MM.1S (cell line): ENCODE measurements at regions not wholly inside any gene's neighbourhood (a gene's known extent, or its start where the extent isn't known, plus 50 kb on each side); places are given as distances from the start of the nearest gene placed in this dataset.

Experiments used
- DNase-seq: peaks from one replicate; pipeline ENCODE4 v3.0.0-alpha.2; 2015
- H2AFZ ChIP-seq: fragments of 300-600 bp; sonication (generic); 2 replicates; pipeline ENCODE4 v1.6.0; 2016; ENCODE audit warnings: antibody characterized with exemption, low read length
- H3F3A ChIP-seq: fragments of 300-600 bp; sonication (generic); 2 replicates; pipeline ENCODE4 v1.6.1; 2016; ENCODE audit warnings: mild to moderate bottlenecking, antibody characterized with exemption, low read length, moderate library complexity, mixed read lengths; ENCODE audit not compliant: insufficient read depth
- H3K27ac ChIP-seq: fragments of 300-600 bp; sonication (generic); 2 replicates; pipeline ENCODE4 v1.5.1; 2016; ENCODE audit warnings: mild to moderate bottlenecking, low read length
- H3K27me3 ChIP-seq: fragments of 300-600 bp; sonication (generic); replicated peaks from 2 replicates; pipeline ENCODE4 v1.6.0; 2016; ENCODE audit warnings: low read length; ENCODE audit not compliant: insufficient read depth
- H3K36me3 ChIP-seq: fragments of 300-600 bp; sonication (generic); replicated peaks from 2 replicates; pipeline ENCODE4 v1.6.1; 2016; ENCODE audit warnings: mild to moderate bottlenecking, low read length, mixed read lengths; ENCODE audit not compliant: insufficient read depth
- H3K4me1 ChIP-seq: fragments of 300-600 bp; sonication (generic); 2 replicates; pipeline ENCODE4 v1.6.1; 2016; ENCODE audit warnings: low read length, mixed read lengths
- H3K4me2 ChIP-seq: fragments of 300-600 bp; sonication (generic); 2 replicates; pipeline ENCODE4 v1.6.0; 2016; ENCODE audit warnings: low read depth, low read length
- H3K4me3 ChIP-seq: fragments of 300-600 bp; sonication (generic); 2 replicates; pipeline ENCODE4 v1.5.1; 2016; ENCODE audit warnings: low read length, mixed read lengths
- H3K79me2 ChIP-seq: fragments of 300-600 bp; sonication (generic); 2 replicates; pipeline ENCODE4 v1.6.1; 2016; ENCODE audit warnings: mixed run types, low read length, mixed read lengths
- H3K9ac ChIP-seq: fragments of 300-600 bp; sonication (generic); 2 replicates; pipeline ENCODE4 v1.6.1; 2016; ENCODE audit warnings: low read length, mixed read lengths
- H3K9me2 ChIP-seq: fragments of 300-600 bp; sonication (generic); replicated peaks from 2 replicates; pipeline ENCODE4 v1.6.1; 2016; ENCODE audit warnings: mild to moderate bottlenecking, low read length, mixed read lengths; ENCODE audit not compliant: insufficient read depth
- H3K9me3 ChIP-seq: fragments of 300-600 bp; sonication (generic); replicated peaks from 2 replicates; pipeline ENCODE4 v1.6.1; 2016; ENCODE audit warnings: mild to moderate bottlenecking, low read length, mixed read lengths; ENCODE audit not compliant: insufficient read depth
- H4K20me1 ChIP-seq: fragments of 300-600 bp; sonication (generic); 2 replicates; pipeline ENCODE4 v1.6.1; 2016; ENCODE audit warnings: mild to moderate bottlenecking, low read length, moderate library complexity, mixed read lengths; ENCODE audit not compliant: insufficient read depth
- EZH2 ChIP-seq: fragments of 300-600 bp; sonication (generic); optimal IDR thresholded peaks from 2 replicates; pipeline ENCODE3; 2017; ENCODE audit warnings: low read depth, mild to moderate bottlenecking, antibody characterized with exemption, low read length, mixed read lengths
- EZH2phosphoT487 ChIP-seq: fragments of 300-600 bp; sonication (generic); IDR thresholded peaks from 2 replicates; pipeline ENCODE4 v1.6.1; 2018; ENCODE audit warnings: antibody characterized with exemption, low read length
- TF ChIP-seq, protein P1 (sequence below): fragments of 300-600 bp; sonication (generic); IDR thresholded peaks from 2 replicates; pipeline ENCODE4 v1.5.1; 2016; ENCODE audit warnings: antibody characterized with exemption, low read length, mixed read lengths

DNA sequence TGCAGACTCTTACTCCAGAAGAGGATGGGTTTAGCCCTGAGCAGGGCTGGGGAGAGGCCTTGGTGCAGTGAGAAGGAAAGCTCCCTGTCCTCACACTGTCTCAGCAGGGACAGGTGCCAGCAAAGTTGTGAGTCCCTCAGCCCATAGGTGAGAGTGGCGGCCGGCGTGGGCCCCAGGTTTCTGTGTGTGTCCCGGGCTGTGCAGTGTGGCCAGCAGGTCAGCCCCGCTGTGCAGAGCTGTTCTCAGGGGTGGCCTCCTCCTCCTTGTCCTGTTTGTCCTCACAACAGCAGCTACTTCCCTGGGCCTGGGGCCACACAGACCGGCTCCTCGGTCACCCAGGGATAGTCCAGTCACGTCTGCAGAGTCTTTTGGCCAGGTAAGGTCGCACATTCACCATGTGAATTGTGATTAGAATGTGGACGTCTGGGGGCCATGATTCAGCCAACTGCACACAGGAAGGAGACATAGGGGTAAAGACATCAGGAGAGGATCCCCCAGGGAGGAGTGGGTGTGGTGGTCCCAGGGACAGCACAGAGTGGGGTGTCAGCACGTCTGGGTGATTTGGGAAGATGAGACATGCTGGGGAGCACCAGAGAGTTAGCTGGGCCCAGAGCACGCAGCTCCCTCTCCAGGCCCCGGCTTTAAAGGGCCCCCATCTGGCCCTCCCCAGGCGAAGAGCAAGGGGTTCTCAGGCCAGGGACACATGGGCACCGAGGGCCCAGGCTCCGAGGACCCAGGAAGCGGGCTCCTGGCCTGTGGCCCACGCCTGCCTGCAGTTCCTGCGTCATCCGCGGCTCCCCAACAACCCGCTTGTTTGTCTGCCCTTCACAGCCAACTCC is 81.6 kb downstream of the MYEOV start:
- Histone ChIP-seq H4K20me1 (no peaks in the 10 kb centered on the region), H3K79me2 (no peaks in the 10 kb centered on the region), H3K4me2 (no peak overlapping the region), H3K4me3 (no peak overlapping the region), H3K9me2 (no peaks in the 10 kb centered on the region), H3K27ac (no peak overlapping the region), H3K9ac (no peak overlapping the region), H3K9me3 (no peaks in the 10 kb centered on the region), H3K27me3 (no peaks in the 10 kb centered on the region), H2AFZ (no peak overlapping the region), H3F3A (no peaks in the 10 kb centered on the region), H3K36me3 (no peaks in the 10 kb centered on the region), H3K4me1 (no peaks in the 10 kb centered on the region)
- TF ChIP-seq EZH2 (no peak), EZH2phosphoT487 (no peak)
- TF ChIP-seq, protein P1, sequence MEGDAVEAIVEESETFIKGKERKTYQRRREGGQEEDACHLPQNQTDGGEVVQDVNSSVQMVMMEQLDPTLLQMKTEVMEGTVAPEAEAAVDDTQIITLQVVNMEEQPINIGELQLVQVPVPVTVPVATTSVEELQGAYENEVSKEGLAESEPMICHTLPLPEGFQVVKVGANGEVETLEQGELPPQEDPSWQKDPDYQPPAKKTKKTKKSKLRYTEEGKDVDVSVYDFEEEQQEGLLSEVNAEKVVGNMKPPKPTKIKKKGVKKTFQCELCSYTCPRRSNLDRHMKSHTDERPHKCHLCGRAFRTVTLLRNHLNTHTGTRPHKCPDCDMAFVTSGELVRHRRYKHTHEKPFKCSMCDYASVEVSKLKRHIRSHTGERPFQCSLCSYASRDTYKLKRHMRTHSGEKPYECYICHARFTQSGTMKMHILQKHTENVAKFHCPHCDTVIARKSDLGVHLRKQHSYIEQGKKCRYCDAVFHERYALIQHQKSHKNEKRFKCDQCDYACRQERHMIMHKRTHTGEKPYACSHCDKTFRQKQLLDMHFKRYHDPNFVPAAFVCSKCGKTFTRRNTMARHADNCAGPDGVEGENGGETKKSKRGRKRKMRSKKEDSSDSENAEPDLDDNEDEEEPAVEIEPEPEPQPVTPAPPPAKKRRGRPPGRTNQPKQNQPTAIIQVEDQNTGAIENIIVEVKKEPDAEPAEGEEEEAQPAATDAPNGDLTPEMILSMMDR, result no peak
- DNase-seq, result no peak

DNA sequence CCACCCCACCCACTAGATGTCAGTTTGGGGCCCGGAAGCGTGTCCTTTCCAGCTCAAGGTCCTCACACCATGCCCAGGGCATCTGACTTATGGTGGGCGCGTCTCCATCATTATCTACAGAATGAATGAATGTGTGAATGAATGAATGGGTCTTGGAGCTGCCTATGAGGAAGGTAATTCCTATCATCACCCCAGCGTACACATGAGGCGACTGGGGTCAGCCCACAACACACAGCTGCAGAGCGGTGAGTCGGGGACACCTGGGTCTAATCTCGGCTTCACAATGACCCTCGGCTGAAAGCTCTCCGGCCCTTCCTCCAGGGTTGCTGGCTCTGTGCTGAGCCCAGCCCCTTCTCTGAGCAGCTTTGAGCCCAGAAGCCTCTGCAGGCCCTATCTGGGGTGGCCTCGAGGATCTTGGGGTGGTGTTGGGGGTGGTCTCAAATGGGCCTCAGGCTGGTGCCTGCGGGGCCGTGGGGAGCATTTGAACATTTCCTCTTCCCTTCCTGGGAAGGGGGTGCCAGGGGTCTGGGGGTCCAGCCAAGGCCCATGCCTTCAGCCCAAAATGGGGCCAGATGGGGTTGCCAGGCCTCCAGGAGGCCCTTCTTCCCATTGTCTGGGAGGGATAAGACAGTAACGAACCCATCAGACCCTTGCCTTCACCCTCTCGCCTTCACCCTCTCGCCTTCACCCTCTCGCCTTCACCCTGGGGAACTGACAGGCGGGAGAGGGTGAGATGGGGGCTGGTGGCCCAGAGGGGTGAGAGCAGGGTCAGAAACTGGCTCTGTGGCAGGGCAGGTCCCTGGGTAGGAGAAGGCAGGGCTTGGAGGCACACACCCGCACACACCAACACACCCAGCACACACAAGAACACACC is 82.4 kb downstream of the MYEOV start:
- no peak for DNase-seq
- H3K4me2 ChIP-seq, result no peak overlapping the region
- no peaks in the 10 kb centered on the region for H3K79me2 ChIP-seq
- no peak overlapping the region for H3K9ac ChIP-seq
- no peaks in the 10 kb centered on the region for H4K20me1 ChIP-seq
- TF ChIP-seq, protein P1, result no peak
- TF ChIP-seq EZH2 (no peak), EZH2phosphoT487 (no peak)
- no peaks in the 10 kb centered on the region for H3K27me3 ChIP-seq
- H3K4me1 ChIP-seq, result no peaks in the 10 kb centered on the region
- H3K9me2 ChIP-seq, result no peaks in the 10 kb centered on the region
- no peaks in the 10 kb centered on the region for H3K9me3 ChIP-seq
- no peaks in the 10 kb centered on the region for H3K36me3 ChIP-seq
- H2AFZ ChIP-seq, result no peak overlapping the region
- no peaks in the 10 kb centered on the region for H3F3A ChIP-seq
- no peak overlapping the region for H3K4me3 ChIP-seq
- no peak overlapping the region for H3K27ac ChIP-seq

DNA sequence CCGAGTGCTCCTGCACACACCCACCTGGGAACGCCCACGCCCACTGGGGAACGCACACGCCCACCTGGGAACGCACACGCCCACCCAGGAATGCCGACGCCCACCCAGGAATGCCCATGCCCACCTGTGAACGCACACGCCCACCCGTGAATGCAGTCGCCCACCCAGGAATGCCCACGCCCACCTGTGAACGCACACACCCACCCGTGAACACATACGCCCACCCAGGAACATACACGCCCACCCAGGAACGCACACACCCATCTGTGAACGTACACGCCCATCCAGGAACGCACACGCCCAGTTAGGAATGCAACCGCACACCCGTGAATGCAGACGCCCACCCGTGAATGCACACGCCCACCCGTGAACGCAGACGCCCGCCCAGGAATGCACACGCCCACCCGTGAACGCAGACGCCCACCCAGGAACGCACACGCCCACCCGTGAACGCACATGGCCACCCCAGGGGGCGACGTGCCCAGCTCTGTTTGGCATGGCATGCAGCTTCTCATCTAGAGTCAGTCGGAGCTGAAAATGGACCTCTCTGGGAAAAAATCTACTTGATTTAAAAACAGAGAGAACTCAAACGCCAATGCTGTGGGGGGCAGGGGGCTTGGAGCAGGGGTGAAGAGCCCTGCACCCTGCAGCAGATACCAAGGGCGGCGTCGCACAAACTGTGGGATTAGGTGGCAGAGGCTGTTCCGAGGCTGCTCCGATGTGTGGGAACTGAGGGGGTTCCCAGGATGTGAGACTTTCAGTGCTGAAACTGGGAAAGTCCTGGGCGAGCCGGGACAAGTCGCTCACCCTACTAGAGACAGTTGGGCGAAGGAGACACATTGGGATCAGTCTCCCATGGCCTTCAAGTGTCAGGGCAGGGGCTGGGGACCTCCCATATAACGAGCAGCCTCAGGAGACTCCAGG is 83.3 kb downstream of the MYEOV start:
- no peaks in the 10 kb centered on the region for H3F3A ChIP-seq
- no peak overlapping the region for H3K27ac ChIP-seq
- no peak overlapping the region for H3K4me2 ChIP-seq
- H3K4me1 ChIP-seq, result 0 out of 2 replicates have a peak, but pooled peaks cover 8% of the 10 kb centered on the region
- no peaks in the 10 kb centered on the region for H4K20me1 ChIP-seq
- TF ChIP-seq EZH2 (no peak), EZH2phosphoT487 (no peak)
- TF ChIP-seq, protein P1, result no peak
- no peaks in the 10 kb centered on the region for H3K36me3 ChIP-seq
- no peak overlapping the region for H3K9ac ChIP-seq
- DNase-seq, result no peak
- H3K9me2 ChIP-seq, result no peaks in the 10 kb centered on the region
- H2AFZ ChIP-seq, result no peak overlapping the region
- H3K9me3 ChIP-seq, result no peaks in the 10 kb centered on the region
- no peak overlapping the region for H3K4me3 ChIP-seq
- H3K27me3 ChIP-seq, result no peaks in the 10 kb centered on the region
- H3K79me2 ChIP-seq, result no peaks in the 10 kb centered on the region
